HUES64 (cell line): ENCODE measurements at regions not wholly inside any gene's neighbourhood (a gene's known extent, or its start where the extent isn't known, plus 50 kb on each side); places are given as distances from the start of the nearest gene placed in this dataset.

ENCODE experiments used
- H3K27ac ChIP-seq: 2 replicates; pipeline ENCODE4 v1.7.0; 2013; ENCODE audit warnings: low read depth, low read length, inconsistent platforms
- H3K27me3 ChIP-seq: 2 replicates; pipeline ENCODE4 v1.6.1; 2013; ENCODE audit warnings: mild to moderate bottlenecking, low read length; ENCODE audit not compliant: insufficient read depth
- H3K36me3 ChIP-seq: 2 replicates; pipeline ENCODE4 v1.6.1; 2013; ENCODE audit warnings: mild to moderate bottlenecking, low read length; ENCODE audit not compliant: insufficient read depth
- H3K4me1 ChIP-seq: 2 replicates; pipeline ENCODE4 v1.6.1; 2013; ENCODE audit warnings: mild to moderate bottlenecking, low read length, moderate library complexity; ENCODE audit not compliant: insufficient read depth
- H3K4me3 ChIP-seq: 2 replicates; pipeline ENCODE4 v1.5.1; 2013; ENCODE audit warnings: mild to moderate bottlenecking, low read length, moderate library complexity
- H3K9ac ChIP-seq: 2 replicates; pipeline ENCODE4 v1.6.1; 2013; ENCODE audit warnings: mild to moderate bottlenecking, low read depth, low read length
- H3K9me3 ChIP-seq: 2 replicates; pipeline ENCODE4 v1.6.1; 2013; ENCODE audit warnings: low read depth, low read length; ENCODE audit not compliant: insufficient read depth
- WGBS: fragments of 150-250, 120-280 bp; methylation state at CpG from one replicate; pipeline ENCODE4 v1.1.7; 2013; ENCODE audit warnings: missing lambda C conversion rate; 5-methylcytosine and 5-hydroxymethylcytosine counted together

DNA sequence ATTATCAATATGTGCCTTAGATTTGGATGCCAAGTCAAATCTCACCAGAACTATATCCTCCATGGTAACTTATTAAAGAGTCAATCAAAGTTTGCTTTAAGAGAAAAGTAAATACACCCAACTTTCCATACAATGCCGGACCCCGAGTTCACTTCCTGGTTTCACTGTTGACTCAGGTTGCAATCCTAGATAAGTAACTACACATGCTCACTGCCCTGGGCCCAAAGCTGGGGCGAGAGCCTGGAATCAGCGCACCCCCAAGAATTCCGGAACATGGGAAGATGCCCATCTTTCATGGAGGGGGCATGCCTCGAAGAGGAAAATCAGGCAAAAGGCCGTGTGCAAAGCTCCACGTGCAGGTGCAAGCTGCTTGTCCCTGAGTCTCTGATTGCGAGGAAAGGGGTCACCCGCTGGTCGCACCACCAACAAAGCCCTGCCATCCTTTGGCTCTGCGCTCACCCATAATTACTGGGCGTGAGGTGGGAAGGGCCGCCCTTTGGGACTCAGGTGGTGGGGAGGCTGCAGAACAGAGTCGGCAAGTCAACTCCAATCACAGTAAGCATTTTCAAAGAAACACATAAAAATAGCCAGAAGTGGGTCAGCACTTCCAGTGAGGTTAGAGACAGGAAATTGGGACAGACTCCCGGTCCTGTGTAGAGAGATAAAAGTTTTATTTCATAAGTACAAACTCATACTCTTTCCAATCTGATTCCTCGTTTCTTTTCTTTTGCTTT, 167.7 kb downstream of the TOMM20 start:
- Histone ChIP-seq H3K4me1 (peaks cover 40% of the 10 kb centered on the region), H3K36me3 (no peaks in the 10 kb centered on the region), H3K9me3 (no peaks in the 10 kb centered on the region), H3K27ac (no peak overlapping the region), H3K4me3 (no peak overlapping the region), H3K9ac (no peak overlapping the region), H3K27me3 (no peaks in the 10 kb centered on the region)
- 85% methylated on average over 16 of the region's 17 CpGs for WGBS

DNA sequence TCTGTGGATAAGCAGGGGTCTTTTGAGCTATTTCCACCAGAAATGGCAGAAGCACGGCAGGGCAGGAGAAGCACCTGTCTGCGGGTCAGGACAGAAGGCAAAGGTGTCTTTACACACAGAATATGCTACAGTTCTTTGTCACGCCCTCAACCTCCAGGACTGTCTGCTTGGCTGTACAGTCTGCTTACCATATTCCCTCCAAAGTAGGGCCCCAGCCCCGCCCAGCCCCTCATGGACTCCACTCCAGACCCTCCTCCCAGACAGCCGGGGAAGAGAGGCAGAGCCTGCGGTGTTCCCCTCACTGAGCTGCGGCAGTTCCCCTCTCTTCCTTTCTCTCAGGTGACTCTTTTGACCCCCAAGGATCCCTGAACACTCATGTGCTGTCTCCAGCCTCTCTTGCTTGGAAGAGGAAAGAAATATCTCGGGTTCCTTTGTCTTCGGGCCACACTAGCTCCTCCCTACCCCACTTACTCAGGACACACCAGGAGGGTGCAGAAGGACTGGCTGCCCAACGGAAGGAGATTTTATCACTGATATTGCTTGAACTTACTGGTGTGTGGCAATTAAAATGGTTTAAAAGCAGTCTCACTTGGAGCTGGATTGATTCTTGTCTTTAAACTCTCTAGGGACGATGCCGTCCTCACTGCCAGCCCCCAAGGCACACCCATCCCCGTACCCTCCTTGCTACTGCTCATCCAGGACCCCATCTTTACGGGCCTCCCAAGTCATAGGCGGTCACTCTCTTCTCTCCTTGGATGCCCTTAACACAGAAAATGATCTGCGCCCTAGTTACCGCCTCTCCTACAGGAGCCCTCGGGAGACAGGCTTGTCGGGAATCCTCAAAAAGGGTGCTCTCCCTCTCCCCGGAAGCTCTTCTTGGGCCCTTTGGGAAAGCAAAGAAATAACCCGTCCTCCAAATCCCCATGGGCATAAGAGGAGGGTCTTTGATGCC, 169.7 kb downstream of the TOMM20 start:
- peaks cover 53% of the 10 kb centered on the region for H3K4me1 ChIP-seq
- WGBS, result 90% methylated on average over 19 of the region's 21 CpGs
- H3K36me3 ChIP-seq, result no peaks in the 10 kb centered on the region
- H3K9ac ChIP-seq, result no peak overlapping the region
- peak overlapping the region; percentile 91; the same call in 1 of the 2 replicates for H3K27ac ChIP-seq
- H3K9me3 ChIP-seq, result no peaks in the 10 kb centered on the region
- no peak overlapping the region for H3K4me3 ChIP-seq
- no peaks in the 10 kb centered on the region for H3K27me3 ChIP-seq

DNA sequence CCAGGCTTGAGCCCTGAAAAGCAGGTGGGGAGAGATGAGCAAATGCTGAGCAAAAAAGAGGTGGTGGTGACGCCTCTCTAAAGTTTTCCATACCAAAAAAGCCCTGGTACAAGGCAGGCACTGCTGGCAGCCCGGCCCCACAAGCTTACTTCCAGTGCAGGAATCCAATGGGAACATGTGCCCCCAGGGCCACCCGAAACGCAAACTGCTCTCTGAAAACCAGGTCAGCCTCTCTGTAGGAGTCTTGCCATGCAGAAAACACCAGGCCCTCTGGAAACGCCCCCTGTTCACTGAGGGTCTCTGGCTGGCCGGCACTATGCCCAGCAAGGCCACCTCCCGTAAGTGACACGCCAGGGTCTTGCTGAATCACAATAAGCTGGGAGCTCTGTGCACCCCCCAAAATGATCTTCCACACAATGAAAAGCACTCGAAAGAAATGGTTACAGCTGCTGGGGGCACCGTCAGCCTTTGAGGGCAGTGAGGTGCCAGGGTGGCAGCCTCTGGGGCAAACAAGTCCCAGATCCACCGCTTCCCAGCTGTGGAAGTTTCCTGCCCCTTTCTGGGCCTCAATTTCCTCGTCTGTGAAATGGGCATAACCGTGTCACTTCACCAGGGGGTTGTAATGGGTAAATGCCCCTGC, 170.5 kb downstream of the TOMM20 start:
- H3K9me3 ChIP-seq, result no peaks in the 10 kb centered on the region
- no peaks in the 10 kb centered on the region for H3K27me3 ChIP-seq
- H3K9ac ChIP-seq, result peak overlapping the region; percentile 67
- WGBS, result 71% methylated on average over 13 of the region's 13 CpGs
- H3K36me3 ChIP-seq, result no peaks in the 10 kb centered on the region
- H3K27ac ChIP-seq, result peak overlapping the region; percentile 91
- no peak overlapping the region for H3K4me3 ChIP-seq
- peaks cover 50% of the 10 kb centered on the region for H3K4me1 ChIP-seq

DNA sequence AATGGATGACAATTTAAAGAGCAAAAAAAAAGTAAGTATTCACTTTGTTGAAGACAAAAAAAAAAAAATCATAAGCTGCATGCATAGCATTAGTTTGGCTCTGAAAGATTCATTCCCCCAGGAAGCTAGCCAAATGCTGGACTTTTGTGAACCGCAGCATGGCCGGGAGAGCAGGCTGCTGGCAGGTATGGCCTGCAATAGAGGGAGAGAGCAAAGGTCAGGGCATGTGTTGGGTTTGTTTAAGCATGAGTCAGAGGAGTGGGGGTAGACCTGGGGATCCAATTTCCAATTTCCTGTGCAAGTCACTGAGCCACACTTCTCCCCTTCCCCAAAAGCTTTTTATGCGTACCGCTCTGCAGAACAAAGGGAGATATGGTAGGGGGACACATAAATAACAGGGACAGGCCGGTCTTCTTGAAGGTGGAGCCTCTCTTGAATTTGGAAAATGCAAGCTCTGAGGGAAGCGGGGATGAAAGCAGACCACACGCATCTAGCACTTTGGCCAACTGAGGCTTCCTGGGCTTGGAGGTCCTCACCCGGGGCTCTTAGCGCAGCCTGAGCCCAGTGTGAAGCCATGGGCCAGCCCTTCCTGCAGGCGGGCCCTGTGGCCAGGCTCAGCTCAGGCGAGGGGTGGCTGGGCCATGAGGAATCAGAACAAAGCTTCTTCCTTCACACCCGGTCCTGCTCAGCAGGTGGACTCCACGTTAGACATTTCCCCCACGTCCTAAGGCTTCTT, 171.1 kb downstream of the TOMM20 start:
- peaks cover 46% of the 10 kb centered on the region for H3K4me1 ChIP-seq
- H3K4me3 ChIP-seq, result peak overlapping the region; percentile 7; the same call in 1 of the 2 replicates
- peak overlapping the region; percentile 67 for H3K9ac ChIP-seq
- H3K36me3 ChIP-seq, result no peaks in the 10 kb centered on the region
- WGBS, result 21% methylated on average over 13 of the region's 14 CpGs
- peak overlapping the region; percentile 91 for H3K27ac ChIP-seq
- H3K27me3 ChIP-seq, result no peaks in the 10 kb centered on the region
- no peaks in the 10 kb centered on the region for H3K9me3 ChIP-seq

DNA sequence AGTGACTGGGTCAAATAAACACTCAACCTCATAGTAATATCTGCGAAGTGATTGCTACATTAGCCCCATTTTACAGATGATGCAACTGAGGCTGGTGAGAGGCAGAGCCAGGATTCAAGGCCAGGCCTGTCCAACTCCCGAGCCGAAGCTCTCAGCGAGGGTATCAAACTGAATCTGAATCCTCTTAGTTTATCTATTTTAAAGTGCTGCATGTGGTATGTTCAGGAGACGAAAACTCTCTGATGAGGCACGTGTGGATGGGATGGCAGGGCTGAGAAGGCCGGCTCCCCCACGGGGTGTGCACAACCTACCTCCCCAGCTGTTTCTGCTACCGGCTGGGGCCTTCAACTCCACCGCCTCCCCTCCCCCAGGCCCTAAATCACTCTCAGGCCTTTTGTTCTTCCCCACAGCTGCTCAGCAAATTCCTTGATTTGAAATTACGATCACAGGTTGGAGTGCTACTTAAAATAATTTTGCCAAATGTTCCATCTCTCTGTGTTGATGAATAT, 171.8 kb downstream of the TOMM20 start:
- H3K36me3 ChIP-seq, result no peaks in the 10 kb centered on the region

DNA sequence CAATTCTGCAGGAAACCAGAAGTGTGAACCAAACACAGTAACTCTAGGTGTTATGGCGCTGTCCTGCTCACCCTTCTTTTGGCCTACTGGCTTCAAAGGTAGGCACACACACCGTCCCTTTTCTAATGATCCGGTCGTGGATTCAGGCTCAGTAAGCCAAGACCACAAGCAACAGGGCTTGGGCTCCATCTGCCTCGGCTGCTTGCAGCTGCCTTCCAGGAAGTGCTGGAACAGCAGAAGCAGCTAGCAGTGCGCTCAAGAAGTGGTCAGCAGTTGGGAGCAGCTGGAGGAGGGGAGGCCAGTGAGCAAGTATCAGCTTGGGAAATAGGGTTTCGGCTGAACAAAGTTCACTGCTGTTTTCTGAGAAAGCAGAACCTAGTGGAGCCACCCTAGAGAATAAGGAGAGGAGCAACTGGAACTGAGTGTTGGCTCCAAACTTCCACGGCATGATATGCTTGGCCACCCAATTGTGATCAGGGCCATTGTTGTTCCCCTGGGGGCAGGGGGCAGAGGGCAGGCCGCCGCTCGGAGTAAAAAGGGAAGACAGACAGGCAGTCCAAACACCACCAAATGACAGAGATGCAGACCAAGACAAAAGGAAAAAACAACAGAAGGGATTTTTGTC, 173.4 kb downstream of the TOMM20 start:
- Histone ChIP-seq H3K27ac (no peak overlapping the region), H3K4me3 (no peak overlapping the region), H3K4me1 (peaks cover 39% of the 10 kb centered on the region), H3K9me3 (no peaks in the 10 kb centered on the region), H3K27me3 (no peaks in the 10 kb centered on the region), H3K9ac (no peak overlapping the region; the same call in 1 of the 2 replicates), H3K36me3 (no peaks in the 10 kb centered on the region)
- 77% methylated on average over 11 of the region's 11 CpGs for WGBS

More for the DNA sequence above, 171.8 kb downstream of the TOMM20 start:
- 55% methylated on average over 8 of the region's 11 CpGs for WGBS
- peak overlapping the region; percentile 91 for H3K27ac ChIP-seq
- H3K4me1 ChIP-seq, result peaks cover 44% of the 10 kb centered on the region
- no peaks in the 10 kb centered on the region for H3K9me3 ChIP-seq
- H3K9ac ChIP-seq, result peak overlapping the region; percentile 67; the same call in 1 of the 2 replicates
- peak overlapping the region; percentile 7; the same call in 1 of the 2 replicates for H3K4me3 ChIP-seq
- no peaks in the 10 kb centered on the region for H3K27me3 ChIP-seq

DNA sequence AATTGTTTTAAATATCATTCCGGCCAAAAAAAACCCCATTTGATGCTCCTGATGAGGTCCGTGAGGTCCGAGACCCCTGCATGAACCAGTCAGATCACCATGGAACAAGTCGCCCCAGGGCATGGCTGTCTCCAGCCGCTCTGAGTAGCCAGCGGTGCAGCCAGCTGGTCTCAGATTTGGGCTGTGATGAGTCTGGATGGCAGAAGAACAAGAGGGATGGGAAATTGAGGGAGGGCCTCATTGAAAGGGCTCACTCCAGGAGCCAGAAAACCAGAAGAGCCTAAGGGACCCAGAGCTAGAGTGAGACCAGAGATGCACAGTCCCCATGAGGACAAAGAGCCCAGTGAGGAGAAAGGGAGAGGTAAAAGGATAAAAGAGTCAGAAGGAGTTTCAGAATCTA, 174.0 kb downstream of the TOMM20 start:
- Histone ChIP-seq H3K36me3 (no peaks in the 10 kb centered on the region), H3K27me3 (no peaks in the 10 kb centered on the region), H3K27ac (no peak overlapping the region), H3K4me3 (no peak overlapping the region), H3K4me1 (peaks cover 39% of the 10 kb centered on the region), H3K9me3 (no peaks in the 10 kb centered on the region), H3K9ac (no peak overlapping the region)
- WGBS, result 95% methylated on average over 6 of the region's 6 CpGs

DNA sequence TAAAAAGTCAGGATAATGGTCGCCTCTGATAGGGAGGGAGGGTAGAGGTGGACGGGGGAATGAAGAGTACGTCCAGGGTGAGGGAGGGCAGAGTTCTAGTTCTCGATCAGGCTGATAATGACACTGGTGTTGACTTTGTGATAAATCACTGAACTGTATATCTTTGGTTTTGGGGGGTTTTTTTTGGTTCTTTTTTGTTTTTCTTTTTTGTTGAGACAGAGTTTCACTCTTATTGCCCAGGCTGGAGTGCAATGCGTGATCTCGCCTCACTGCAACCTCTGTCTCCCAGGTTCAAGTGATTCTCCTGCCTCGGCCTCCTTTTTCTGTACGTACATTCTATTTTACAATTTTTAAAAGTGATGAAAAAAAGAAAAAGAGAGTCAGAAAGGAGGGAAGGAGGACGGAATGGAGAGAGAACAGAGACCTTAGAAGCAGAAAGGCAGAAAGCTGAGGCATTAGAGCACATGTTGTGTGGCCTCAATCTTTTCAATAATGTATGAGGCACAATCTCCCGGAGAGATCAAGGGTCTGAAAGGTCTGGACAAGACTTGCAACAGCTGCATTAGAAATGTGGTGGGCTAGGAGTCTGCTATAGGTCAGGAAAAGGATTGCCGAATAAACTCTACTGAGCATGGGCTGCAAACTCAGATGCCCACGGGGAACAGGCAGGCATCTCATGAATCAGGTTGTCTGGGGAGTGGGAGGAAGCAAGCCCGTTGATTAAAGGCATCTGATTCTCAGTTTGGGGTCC, 174.8 kb downstream of the TOMM20 start:
- no peak overlapping the region for H3K4me3 ChIP-seq
- no peaks in the 10 kb centered on the region for H3K27me3 ChIP-seq
- H3K27ac ChIP-seq, result no peak overlapping the region
- no peak overlapping the region for H3K9ac ChIP-seq
- 93% methylated on average over 12 of the region's 13 CpGs for WGBS
- H3K36me3 ChIP-seq, result no peaks in the 10 kb centered on the region
- H3K4me1 ChIP-seq, result peaks cover 37% of the 10 kb centered on the region
- H3K9me3 ChIP-seq, result peaks cover 4% of the 10 kb centered on the region; the same call in 1 of the 2 replicates

DNA sequence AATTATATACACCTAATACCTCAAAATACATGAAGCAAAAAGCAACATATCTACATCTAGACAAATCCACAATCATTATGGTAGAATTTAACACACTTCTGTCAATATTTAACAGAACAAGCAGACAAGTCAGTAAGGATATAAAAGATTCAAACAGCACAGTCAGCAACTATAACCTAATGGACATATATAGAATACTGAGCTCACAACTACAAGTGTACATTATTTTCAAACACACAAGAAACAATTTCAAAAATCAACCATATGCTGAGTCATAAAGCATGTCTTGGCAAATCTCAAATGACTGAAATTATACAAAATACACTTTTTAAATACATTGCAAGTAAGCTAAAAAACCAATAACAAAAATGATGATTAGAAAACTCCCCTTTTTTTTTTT, 178.0 kb downstream of the TOMM20 start:
- H3K4me3 ChIP-seq, result no peak overlapping the region
- H3K27ac ChIP-seq, result no peak overlapping the region
- H3K9ac ChIP-seq, result no peak overlapping the region
- peaks cover 4% of the 10 kb centered on the region; the same call in 1 of the 2 replicates for H3K9me3 ChIP-seq
- no peaks in the 10 kb centered on the region for H3K36me3 ChIP-seq
- no peaks in the 10 kb centered on the region for H3K27me3 ChIP-seq
- H3K4me1 ChIP-seq, result peaks cover 11% of the 10 kb centered on the region
